Midbrain (tissue), 1 donor: ENCODE measurements at regions not wholly inside any gene's neighbourhood (a gene's known extent, or its start where the extent isn't known, plus 50 kb on each side); places are given as distances from the start of the nearest gene placed in this dataset.

Experiments used
- DNase-seq: peaks from one replicate; lab custom pipeline; 2025; lab: John Stamatoyannopoulos, UW

DNA sequence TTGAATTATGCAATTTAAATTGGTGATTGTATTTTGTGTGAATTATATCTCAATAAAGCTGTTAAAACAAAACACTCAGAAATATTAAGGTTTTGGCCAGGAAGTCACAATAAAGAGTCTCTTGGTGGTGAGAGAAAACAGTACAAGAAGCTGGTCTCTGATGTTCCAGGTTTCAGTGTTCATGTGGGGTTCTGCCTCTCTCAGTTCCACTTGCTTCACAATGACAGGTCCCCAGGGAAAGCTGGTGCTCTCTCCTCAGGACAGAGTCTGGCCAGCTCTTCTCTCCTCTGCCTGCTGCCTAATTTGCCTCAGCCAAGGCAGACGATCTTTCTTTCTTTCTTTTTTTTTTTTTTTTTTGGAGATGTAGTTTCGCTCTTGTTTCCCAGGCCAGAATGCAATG is 342.9 kb upstream of the PLXNA2 start:
- no peak for DNase-seq

DNA sequence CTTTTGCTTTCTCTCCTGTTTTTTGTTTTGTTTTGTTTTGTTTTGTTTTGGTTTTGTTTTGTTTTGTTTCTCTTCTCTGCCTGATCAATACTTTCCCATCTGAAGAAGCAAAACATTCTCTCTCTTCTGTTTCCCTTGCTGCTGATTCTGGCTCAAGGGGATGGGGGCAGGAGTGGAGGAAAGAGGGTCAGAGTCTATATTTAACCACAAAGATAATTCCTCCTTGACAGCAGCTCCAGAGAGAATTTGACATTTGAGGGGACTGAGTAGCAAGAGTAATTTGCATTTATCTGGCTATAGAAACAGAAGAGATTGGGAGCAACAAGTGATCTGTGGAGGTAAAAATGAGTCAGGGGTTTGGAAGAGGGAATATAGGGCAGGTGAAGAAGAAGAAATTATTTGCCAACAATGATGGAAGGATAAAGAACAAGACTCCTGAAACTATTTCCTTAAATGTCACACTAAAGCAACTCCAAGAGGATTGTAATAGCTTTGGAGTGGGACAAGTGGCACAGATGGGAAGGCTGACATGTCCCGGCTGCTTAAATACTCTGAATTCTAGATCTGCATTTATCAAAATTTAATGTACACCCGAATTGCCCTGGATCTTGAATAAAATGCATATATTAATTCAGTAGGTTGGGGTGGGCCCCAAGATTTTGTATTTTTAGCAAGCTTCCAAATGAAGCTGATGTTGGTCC is 349.3 kb upstream of the PLXNA2 start:
- DNase-seq: no peak

DNA sequence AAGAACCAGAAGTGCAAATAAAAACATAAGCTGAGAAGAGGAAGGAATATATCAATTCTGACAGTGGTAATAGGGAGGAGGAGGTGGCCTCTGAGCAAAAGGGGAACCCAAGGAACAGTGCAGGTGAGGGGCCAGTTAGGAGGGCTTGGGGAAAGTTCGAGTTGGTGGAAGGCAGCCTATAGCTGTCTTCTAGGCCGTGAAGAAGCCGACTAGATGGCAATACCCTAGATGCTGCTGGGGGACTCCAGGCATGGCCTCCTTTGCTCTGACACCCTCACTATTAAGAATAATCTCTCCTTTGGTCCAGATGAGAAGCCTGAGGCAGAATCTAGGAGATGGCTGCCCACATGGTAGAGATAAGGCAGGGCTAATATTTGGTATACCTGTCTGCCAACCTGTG is 351.1 kb upstream of the PLXNA2 start:
- DNase-seq: no peak

DNA sequence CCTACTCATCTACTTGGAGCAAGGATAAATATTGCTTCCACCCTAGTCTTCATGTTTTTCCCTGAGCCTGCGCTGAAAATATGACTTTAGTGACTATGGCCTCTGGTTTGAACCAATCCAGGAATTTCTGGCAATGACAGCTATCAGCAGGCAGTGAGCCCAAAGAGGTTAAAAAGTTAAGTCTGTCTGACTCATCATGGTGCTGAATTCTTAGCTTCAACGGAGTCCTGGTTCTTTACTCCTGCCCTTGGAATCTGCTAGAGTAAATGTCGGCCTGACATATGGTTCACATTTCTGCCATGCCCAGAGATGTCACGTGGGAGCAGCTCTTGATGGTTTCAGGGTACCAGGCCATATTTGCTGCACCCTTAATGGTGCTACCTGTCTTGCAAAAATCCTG is 351.6 kb upstream of the PLXNA2 start:
- DNase-seq: no peak

DNA sequence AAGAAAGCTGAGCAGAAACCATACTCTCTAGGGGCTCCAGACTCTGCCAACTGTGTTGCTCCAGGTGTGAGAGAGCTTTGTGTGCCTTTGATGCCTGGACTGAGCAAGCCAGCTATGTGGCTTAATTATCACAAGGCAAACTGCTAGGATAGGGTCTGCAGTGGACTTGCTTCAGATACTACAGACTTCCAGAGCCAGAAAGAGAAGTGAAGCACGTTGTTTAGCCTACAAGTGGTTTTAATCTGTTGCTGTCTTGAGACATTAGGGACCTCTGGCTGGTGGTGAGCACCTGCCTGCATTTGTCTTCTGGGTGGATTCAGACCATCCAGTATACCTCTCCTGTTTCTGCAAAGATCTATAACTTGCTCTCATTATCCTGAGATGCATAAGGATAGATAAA is 353.4 kb upstream of the PLXNA2 start:
- DNase-seq: no peak

DNA sequence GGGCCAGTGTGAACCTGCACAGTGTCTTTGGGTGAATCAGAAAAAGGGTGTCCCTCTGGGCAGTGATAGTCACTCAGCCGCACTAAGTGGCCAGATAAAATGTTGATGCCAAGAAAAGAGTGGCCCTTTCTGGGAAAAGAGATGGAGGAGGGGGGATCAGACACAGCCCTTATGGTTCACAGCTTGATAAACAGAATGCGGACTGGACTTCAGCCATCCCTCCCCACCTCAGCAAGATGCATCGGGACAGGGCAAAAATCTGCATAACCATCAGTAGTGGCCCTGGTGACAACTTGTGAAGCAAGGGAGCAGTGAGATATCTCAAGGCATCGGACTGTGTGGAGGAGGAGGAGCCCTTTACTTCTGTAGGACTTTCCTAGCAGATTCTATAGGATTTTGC is 353.8 kb upstream of the PLXNA2 start:
- no peak for DNase-seq

DNA sequence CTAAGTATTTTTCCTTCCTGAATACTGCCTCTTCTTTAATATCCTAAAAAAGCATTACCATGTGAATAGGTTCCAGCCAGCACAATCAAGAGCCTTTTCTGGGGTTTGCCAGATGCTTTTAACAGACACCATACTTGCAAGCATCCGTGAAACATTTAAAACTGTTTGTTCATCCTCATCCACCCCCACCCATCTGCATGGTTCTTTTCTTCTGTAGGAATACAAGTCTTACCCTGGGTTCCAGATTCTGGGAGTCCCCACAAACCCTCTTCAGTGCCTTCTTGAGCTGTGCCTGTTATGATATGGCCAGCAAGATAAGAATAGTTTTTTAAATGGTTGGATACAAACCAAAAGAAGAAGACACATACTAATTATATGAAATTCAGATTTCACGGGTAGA is 354.9 kb upstream of the PLXNA2 start:
- DNase-seq: no peak

DNA sequence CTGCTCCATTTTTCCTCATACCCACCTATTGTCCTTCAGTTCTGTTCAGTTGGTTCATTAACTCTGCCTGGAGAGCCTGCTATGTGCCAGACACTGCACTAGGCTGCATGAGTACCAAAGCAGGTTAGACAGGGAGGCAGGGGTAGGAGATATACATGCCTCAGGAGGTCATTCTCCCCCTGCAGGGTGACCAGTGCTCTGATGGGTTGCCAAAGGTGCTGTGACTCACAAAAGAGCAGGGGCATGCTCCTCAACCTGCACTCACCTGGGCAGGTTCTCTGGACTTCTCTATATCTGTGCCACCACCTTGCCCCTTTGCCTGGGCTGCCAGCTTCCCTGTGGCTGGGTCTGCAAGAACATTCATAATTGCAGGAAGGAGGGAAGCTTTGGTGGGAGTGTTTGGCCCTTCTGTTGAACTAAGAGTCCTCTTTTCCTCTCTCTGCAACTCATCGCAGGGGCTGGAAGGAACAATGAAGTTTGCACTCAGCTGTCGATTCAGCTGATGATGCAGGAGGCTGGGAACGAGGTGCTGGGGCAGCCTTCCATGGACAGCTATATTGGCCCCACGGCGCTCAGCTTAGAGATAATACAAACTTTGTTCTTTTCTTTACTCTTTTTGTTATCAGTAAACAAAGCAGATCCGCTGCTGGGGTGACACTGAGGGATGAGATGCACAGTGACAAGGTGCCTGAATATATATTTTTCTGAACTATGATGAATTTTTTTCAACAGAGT is 356.4 kb upstream of the PLXNA2 start:
- DNase-seq: no peak

DNA sequence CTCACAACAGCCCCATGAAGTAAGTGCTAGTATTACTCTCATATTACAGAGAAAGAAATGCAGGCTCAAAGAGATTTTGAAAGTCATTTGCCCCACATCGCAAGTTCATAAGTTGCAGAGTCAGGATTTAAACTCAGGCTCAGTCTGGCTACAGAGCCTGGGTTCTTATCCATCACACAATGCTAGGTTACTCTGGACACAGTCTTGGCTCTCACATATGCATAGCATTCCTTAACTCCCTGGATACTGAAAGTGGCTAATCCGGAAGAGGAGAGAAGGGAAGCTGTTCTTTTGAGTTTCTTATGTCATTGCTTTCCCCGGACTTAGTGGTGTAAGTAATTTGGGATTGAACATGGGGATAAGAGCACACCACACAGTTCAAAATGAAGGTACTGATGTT is 357.4 kb upstream of the PLXNA2 start:
- DNase-seq: no peak

DNA sequence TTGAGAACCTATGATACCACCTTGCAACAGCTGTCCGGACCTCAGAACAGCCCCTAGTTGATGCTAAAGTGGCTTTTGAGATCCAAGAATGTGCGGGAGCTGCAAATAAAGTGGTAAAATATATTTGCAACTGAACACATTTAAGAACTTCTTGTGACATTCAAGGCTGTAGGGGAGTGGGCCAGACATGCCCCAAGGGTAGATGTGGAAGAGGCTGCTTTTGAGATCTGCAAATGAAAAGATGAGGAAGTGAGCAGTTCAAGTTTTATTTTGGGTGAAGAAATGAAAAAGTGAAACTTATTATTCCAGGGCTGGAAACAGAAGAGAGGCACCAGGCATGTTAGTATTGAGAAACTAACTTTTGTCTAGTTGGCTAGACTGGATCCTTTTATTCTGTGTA is 359.5 kb upstream of the PLXNA2 start:
- DNase-seq: no peak

DNA sequence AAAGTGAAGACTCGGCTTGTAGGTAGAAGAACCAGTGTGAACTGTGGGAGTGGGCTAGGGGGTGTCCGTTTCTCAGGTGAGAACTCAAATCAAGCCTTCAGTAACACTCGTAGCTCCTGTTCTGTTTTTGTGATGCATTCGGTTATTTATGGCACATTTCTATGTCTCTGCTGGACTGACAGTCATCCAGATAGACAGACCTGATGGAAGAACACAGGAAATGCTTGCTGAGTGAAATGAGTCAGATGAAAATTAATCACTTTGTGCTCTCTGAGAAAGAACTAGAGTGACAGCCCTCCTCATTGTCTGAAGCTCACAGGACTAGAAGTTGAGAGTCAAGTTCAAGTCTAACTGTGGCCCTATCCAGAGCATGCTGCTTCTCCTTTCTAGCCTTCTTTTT is 360.1 kb upstream of the PLXNA2 start:
- no peak for DNase-seq

DNA sequence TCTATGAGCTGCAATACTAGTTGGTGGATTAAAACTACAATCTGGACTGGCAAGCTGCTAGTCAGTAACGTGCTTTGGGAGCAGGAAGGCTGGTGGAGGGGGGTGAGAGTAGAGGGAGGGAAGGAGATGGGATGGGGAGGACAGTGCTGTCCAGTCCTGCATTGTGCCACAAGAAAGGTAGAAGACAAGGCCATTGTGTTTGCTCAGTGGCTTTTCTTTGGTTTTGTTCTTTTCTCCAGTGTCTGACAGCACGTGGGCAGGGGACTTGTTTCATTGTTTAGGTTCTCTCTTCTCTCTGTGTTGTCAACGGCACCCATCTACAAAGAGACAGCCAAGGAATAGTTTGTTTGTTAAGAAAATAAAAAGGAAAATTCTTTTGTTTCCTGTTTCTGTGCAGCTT is 362.8 kb upstream of the PLXNA2 start:
- no peak for DNase-seq

DNA sequence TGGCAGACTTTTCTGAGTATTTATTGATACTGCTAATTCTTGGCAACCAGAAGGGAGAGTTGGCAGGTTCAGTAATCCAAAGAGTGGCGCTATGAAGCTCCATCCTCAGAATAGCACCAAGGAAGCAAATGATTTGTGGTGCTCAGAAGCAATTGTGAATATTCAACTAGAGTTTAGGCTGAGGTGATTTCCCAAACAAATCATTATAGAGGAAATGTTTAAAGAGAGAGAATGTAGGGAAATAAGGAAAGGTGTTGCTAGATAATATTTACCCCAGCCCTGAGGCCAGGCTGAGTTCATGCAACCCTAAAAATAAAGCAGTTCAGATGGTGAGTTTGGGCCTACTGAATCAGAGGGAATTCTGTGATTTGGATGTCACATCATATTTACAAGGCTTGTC is 363.4 kb upstream of the PLXNA2 start:
- no peak for DNase-seq

DNA sequence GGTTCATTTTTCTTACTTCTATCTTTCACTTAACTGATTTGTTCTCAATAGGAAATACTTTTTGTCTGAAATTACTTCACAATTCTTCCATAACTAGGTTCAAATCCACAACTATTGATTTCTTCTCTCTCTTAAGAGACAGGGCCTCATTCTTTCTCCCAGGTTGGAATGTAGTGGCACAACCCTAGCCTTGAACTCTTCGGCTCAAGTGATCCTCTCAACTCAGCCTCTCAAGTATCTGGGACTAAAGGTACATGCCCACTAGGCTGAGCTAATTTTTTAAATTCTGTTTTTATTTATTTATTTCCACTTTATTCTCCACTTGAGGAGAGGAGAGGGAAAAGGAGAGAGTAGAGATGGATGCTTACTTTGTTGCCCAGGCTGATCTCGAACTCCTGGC is 370.4 kb upstream of the PLXNA2 start:
- no peak for DNase-seq

DNA sequence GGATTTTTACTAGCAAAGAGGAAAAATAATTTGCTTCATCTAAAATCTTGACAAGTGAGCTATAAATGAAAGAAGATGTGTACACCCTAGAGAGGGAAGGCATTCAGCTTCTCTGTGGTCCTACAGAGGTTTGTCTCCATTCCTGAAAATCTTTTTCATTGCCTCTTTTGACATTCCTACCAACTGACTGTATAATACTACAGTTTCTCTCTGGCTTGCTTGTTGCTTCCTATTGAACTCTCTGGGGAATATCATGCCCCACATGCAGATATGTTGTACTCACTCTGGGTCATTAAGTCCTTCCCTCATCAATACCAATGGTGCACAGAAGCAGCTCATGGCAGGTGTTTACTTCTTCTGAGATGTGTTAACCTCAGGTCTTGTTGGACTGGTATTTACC is 371.2 kb upstream of the PLXNA2 start:
- DNase-seq: no peak

DNA sequence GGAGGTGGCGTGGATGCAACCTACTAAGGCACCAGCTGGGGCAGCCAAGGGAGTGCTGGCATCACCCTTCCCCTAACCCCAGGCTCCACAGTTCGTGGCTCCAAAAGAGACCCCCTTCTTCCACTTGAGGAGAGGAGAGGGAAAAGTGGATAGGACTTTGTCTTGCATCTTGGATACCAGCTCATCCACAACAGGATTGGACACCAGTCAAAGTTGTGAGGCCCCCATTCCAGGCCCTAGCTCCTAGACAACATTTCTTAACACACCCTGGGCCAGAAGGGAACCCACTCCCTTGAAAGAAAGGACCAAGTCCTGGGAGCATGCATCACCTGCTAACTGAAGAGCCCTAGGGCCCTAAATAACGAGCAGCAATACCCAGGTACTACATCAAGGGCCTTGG is 372.6 kb upstream of the PLXNA2 start:
- DNase-seq: no peak

DNA sequence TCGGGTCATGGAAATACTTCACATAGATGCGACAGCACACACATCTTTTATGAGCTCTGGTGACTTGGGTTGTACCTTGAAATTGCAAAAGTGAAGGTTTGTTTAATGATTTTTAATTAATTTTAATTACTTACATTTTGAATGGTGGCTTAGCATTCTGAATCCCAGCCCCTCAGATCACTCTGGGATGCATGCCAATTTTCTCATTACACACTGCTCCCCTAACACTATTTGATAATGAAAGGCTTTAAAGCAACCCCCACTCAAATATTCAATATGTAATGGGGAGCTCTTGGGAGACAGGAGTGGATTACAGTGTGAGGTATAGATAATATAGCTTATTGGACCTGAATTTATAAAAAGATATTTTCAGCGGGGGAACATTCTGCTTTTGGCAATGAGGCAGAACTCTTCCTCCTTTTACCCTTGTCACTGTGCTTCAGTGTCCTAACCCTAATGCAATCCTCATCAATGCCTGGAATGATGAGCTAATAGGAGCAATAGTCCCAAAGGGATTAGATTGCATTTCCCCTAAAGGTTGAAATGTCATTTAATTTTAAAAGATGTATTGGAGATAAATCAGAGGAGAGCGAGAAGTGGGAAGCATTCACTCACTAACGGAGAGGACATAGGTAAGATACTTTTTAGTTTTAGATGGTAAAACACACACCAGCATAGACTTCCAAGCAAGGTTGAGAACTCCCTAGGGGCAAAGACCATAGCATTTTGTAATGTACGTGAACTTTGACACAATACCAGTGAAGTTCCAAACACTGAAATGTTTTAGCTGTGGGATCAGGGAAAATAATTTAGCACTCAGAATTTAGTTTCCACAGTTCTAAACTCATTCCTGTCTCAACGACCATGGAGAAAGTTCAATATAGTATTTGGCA is 384.1 kb upstream of the PLXNA2 start:
- no peak for DNase-seq

DNA sequence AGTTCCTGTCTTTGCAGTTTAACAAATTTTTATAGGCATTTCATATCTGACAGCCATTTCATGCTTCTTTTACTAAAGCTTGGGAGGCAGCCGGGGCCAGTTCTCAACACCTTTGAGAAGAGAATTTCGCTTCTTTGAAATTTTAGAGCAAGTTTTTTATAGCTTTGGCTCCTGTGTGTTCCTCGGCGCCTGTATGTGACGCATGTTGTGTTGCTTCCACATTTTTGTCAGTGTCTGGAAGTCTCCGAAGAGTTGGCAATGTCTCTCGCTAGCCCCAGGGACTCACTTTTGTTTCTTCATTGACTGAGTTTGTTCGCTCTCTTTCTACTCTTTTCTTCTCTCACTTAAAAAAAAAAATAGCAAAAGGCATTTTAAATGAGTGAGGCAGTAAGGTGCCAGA is 386.9 kb upstream of the PLXNA2 start:
- no peak for DNase-seq

DNA sequence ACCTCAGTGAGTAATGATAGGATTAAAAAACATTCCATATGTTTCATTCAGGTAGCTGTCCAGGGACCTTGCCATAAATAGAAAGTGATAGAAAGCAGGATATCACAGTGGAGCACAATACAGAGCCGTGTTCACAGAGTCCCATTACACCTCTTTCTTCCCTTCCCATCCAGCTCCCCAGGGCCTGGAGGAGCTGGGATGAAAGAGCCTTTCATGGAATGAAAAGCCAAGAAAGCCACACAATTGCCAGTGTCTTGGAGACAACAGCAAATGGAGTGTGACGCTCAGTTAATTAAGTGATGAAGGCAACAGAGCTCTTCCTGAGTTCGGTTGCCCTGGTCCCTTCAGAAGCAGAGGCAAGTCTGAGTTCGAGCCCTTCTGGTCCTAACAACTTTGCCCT is 387.3 kb upstream of the PLXNA2 start:
- DNase-seq: no peak

DNA sequence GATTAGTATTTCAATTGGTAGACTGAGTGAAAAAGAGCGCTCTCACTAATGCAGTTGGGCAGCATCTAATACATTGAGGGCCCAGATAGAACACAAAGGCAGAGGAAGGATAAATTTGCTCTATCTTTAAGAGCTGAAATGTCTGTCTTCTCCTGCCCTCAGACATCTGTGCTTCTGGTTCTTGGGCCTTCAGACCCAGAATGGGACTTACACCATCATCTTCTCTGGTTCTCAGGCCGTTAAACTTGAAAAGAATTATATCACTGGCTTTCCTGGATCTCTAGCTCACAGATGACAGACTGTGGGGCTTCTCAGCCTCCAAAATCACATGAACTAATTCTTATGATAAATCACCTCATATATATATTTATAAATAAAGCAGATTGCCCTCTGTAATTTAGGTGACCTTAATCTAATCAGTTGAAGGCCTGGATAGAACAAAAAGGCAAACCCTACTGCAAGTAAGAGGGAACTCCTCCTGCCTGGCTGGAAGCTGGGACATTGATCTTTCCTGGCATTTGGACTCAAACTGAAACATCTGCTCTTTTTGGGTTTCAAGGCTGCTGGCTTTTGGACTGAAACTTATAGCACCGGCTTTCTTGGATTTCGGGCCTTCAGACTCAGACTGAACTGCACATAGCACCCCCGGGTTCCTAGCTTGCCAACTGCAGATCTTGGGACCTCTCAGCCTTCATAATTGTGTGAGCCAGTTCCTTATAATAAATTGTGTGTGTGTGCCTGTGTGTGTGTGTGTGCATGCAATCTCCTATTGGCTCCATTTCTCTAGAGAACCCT is 390.4 kb upstream of the PLXNA2 start:
- DNase-seq: no peak

DNA sequence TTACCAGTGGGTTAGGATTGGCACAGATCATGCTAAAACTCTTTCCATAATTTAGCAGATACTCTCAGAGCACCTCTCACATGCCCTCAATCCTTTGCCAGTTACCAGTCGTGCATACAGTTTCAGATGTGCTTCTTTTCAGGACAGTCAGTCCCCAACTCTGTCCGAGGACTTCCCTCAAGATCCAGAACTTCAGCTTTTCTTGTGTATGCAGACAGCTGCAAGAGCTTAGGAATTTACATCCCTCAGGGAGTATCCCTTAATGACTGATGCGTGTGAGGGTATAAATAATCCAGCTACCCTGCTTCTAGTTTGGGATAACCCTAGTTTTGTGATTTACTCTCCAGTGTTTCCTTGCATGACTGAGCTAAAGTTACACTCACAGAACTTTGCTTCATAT is 393.0 kb upstream of the PLXNA2 start:
- DNase-seq: no peak

DNA sequence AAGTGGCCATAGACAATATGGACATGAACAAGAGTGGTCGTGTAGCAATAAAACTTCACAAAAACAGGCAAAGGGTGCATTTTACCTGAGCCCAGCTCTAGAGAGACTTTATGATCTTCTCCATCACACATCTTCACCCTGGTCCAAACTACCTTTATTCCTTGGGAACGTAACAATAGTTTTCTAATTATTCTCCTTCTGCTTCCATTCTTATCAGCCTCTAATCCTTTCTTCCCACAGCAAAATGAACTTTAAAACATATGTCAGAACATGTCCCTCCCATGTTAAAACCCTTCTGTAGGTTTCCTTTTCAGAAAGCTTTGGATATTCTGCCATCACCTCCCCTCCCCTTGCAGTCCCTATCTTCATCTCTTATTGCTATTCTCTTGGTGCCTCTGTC is 395.2 kb upstream of the PLXNA2 start:
- no peak for DNase-seq
